HUES48 (cell line): ENCODE measurements at regions not wholly inside any gene's neighbourhood (a gene's known extent, or its start where the extent isn't known, plus 50 kb on each side); places are given as distances from the start of the nearest gene placed in this dataset.

Source experiments
- H3K27ac ChIP-seq: one replicate; pipeline ENCODE4 v1.7.0; 2013; ENCODE audit warnings: low read depth, low read length, inconsistent platforms
- H3K27me3 ChIP-seq: 2 replicates; pipeline ENCODE4 v1.6.1; 2013; ENCODE audit warnings: mild to moderate bottlenecking, low read length; ENCODE audit not compliant: control insufficient read depth, insufficient read depth
- H3K36me3 ChIP-seq: 2 replicates; pipeline ENCODE4 v1.6.1; 2013; ENCODE audit warnings: low read length; ENCODE audit not compliant: control insufficient read depth, insufficient read depth
- H3K4me1 ChIP-seq: 2 replicates; pipeline ENCODE4 v1.6.1; 2013; ENCODE audit warnings: mild to moderate bottlenecking, low read length; ENCODE audit not compliant: control insufficient read depth, insufficient read depth
- H3K4me3 ChIP-seq: 2 replicates; pipeline ENCODE4 v1.5.1; 2013; ENCODE audit warnings: mild to moderate bottlenecking, low read depth, low read length
- H3K9ac ChIP-seq: 2 replicates; pipeline ENCODE4 v1.6.1; 2013; ENCODE audit warnings: mild to moderate bottlenecking, low read depth, low read length, moderate library complexity
- H3K9me3 ChIP-seq: 2 replicates; pipeline ENCODE4 v1.6.1; 2013; ENCODE audit warnings: low read length; ENCODE audit not compliant: control insufficient read depth, insufficient read depth

DNA sequence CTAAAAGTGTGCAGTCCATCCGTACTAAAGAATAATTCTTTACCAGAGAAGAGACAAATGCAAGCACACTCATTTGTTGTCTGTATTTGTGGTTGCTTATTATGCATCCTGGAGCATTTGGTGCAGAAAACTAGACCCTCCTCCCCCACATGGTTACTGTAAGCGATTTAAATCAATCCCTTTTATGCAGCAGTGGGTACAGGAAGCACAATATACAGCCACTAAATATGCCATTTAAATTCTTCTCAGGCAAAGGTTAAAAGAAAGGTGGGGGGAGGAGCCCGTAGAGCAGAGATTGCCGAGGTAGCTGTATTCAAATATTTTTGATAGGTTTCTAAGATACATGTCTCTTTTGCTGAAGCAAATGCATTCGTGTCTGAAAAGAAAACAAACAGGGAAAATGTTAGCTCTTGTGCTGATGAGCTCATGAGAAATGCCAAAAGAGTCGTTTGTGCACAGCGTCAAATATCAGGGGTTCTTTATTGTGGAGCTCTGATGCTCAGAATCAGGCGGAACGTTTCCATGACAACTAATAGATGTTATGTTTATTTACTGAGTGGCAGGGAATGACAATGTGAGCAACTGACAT is 131.3 kb upstream of the NPVF start:
- Histone ChIP-seq H3K9ac (no peak overlapping the region), H3K27me3 (no peaks in the 10 kb centered on the region), H3K9me3 (no peaks in the 10 kb centered on the region), H3K36me3 (no peaks in the 10 kb centered on the region), H3K27ac (no peak overlapping the region), H3K4me3 (no peak overlapping the region), H3K4me1 (no peaks in the 10 kb centered on the region)

DNA sequence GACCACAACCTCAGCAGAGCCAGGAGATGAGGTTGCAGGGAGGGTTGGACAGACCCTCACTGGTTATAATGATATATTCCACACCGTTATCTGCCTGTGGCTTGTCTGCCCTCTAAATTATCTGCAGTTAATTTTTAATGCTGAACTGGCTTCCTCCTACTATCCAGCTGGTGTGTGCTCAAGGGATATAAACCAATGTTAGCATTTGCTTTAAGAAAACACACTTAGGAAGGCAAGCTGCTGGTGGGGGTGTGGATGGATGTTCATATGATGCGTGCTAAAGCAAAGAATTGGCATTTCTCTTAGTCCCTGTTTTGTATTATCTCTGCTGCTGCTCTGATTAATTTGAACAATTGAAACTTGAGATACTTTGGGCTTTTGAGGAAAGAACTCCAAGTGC is 132.2 kb upstream of the NPVF start:
- H3K36me3 ChIP-seq: no peaks in the 10 kb centered on the region
- no peak overlapping the region for H3K4me3 ChIP-seq
- no peaks in the 10 kb centered on the region for H3K9me3 ChIP-seq
- H3K27ac ChIP-seq: no peak overlapping the region
- no peak overlapping the region for H3K9ac ChIP-seq
- H3K4me1 ChIP-seq: no peaks in the 10 kb centered on the region
- H3K27me3 ChIP-seq: no peaks in the 10 kb centered on the region

DNA sequence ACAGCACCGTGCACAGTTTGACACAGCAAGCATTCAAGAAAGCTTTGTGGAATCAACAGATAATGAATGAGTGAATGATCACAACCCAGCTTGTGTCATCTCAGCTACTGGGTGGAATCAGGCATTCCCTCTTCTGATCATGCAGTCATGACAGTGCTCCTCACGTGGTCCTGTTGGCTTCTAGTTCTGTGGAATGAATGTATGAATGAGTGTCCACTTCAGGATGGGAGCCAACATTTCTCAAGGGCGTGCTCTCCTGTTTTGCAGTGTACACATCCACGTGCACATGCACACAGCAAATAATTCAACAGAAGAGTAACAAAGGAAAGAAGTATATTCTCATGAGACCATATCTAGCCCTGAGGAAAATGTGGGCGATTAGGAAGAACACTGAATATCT is 133.1 kb upstream of the NPVF start:
- Histone ChIP-seq H3K27me3 (no peaks in the 10 kb centered on the region), H3K9me3 (no peaks in the 10 kb centered on the region), H3K27ac (no peak overlapping the region), H3K4me3 (no peak overlapping the region), H3K36me3 (no peaks in the 10 kb centered on the region), H3K9ac (no peak overlapping the region), H3K4me1 (no peaks in the 10 kb centered on the region)

DNA sequence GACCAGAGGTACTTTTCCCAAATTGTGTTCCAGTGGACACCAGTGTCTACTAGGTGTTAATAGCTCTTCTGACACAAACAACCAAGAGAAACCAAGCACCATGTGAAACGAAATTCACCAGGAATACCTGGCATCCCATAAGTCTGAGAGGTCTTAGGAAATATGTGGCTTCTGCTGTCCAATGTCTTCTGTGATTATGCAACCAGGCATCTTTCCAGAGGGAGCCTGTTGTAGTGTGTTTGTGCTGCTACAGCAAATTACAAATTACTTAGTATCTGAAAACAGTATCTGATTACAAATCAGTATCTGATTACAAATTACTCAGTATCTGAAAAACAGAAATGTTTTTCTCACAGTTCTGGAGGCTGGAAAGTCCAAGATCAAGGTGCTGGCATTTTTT is 133.6 kb upstream of the NPVF start:
- Histone ChIP-seq H3K27me3 (no peaks in the 10 kb centered on the region), H3K9me3 (no peaks in the 10 kb centered on the region), H3K4me3 (no peak overlapping the region), H3K36me3 (no peaks in the 10 kb centered on the region), H3K4me1 (no peaks in the 10 kb centered on the region), H3K27ac (no peak overlapping the region), H3K9ac (no peak overlapping the region)

DNA sequence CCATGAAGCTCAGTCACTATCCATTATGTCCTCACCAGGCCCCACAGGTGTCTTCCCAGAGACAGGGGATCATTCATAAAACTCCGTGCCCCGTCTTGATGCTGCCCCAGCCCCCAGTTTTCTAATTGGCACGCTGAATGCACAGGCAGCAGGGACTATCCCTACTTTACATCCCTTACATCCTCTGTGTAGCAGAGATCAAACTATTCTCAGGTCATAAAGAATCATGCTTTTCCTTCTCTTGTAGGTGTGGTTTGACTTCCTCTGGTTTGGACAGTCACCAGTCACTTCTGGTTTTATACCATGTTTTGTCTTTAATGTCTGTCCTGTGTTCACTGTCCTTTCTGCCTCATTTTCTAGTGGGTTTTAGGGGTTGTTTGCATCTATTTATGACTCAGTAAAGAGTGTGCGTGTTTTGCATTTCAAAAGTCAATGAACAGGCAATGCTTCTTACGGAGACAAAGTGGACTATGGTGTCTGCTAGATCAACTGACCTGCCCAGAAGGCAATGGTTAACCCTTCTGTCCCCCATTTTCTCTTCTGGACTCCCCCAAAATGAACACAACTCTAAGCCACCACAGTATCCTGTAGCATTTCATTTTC is 140.4 kb upstream of the NPVF start:
- Histone ChIP-seq H3K27ac (no peak overlapping the region), H3K36me3 (no peaks in the 10 kb centered on the region), H3K9me3 (peaks cover 7% of the 10 kb centered on the region; the same call in 1 of the 2 replicates)

DNA sequence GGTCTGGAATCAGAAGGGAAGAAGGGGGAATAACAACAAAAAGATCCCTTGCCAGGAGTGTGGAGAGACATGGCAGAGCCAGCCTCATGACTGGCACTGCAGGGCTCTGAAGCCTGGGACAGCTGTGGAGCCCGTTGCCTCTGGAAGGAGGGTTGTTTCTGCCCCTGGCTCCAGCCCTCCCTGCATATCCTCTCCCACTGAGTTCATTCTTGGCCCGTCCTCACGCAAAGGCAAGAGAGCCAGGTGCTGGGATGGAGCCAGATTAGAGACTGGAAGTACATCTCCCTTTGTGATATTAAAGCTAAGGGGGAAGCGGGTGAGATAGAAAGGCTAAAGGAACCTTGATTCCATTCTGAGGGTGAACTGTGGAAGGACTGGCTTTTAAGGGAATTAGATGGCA is 141.5 kb upstream of the NPVF start:
- H3K9me3 ChIP-seq: peaks cover 7% of the 10 kb centered on the region; the same call in 1 of the 2 replicates
- H3K27ac ChIP-seq: no peak overlapping the region
- H3K4me1 ChIP-seq: 0 out of 2 replicates have a peak, but pooled peaks cover 2% of the 10 kb centered on the region
- no peaks in the 10 kb centered on the region for H3K27me3 ChIP-seq
- no peak overlapping the region for H3K9ac ChIP-seq
- H3K4me3 ChIP-seq: no peak overlapping the region
- H3K36me3 ChIP-seq: no peaks in the 10 kb centered on the region

More for the DNA sequence above, 140.4 kb upstream of the NPVF start:
- H3K27me3 ChIP-seq: no peaks in the 10 kb centered on the region
- no peak overlapping the region for H3K9ac ChIP-seq
- H3K4me3 ChIP-seq: no peak overlapping the region
- 0 out of 2 replicates have a peak, but pooled peaks cover 2% of the 10 kb centered on the region for H3K4me1 ChIP-seq

DNA sequence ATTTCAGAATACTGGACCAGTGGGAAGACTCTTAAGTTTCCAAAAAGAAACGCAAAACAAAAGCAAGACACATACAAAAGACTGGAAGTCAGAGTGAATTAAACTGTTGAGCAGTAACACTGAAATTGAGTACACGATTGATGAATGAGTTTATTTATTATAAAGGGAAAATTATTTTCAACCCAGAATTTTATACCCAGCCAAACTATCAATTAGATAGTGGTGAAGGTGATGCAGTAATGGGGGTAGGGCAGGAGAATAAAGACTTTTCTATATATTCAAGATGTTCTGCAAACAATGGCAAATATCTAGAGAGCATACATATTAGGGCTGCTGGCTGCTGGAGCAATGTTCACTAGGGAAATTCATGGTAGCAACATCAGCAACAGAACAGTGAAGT is 143.7 kb upstream of the NPVF start:
- Histone ChIP-seq H3K9ac (no peak overlapping the region), H3K27me3 (no peaks in the 10 kb centered on the region), H3K36me3 (no peaks in the 10 kb centered on the region), H3K27ac (no peak overlapping the region), H3K4me1 (0 out of 2 replicates have a peak, but pooled peaks cover 2% of the 10 kb centered on the region), H3K9me3 (peaks cover 7% of the 10 kb centered on the region; the same call in 1 of the 2 replicates), H3K4me3 (no peak overlapping the region)

DNA sequence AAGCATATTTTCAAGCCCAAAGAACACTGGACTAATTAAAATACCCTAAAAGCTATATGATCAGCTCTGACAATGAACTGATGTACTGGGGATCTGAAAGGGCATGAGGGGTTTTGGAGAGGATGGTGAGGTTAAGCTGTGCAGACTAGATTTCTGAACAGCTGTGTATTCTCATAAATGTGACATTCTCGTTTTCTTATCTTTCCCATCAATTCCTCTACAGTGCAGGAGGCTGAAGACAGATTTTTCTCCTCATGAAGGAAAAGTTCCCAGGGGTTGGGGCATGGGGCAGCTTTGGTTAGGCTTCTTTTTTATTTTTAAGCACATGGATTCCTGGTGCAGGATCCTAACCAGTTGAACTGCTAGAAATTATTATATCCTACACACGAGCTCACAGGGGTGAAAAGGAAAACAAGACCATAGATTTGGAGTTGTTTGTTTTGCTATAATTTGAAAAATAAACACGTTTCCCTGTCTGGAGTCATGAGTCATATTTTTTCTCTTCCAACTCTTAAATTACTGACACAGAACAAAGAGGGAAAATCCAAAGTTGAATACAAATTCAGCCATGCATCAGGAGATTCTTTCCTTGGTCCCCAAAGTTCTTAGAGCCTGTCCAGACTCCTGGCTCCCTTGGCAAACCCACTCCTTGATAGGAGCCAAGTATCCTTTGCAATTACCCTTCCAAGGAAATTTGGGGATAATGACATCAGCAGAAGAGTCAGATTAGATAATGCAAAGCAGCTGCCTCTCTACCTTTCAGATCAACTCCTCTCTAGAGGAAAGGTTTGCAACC is 147.7 kb upstream of the NPVF start:
- Histone ChIP-seq H3K9me3 (peaks cover 7% of the 10 kb centered on the region; the same call in 1 of the 2 replicates), H3K4me3 (no peak overlapping the region), H3K4me1 (no peaks in the 10 kb centered on the region), H3K9ac (no peak overlapping the region), H3K27me3 (no peaks in the 10 kb centered on the region), H3K27ac (no peak overlapping the region), H3K36me3 (no peaks in the 10 kb centered on the region)

DNA sequence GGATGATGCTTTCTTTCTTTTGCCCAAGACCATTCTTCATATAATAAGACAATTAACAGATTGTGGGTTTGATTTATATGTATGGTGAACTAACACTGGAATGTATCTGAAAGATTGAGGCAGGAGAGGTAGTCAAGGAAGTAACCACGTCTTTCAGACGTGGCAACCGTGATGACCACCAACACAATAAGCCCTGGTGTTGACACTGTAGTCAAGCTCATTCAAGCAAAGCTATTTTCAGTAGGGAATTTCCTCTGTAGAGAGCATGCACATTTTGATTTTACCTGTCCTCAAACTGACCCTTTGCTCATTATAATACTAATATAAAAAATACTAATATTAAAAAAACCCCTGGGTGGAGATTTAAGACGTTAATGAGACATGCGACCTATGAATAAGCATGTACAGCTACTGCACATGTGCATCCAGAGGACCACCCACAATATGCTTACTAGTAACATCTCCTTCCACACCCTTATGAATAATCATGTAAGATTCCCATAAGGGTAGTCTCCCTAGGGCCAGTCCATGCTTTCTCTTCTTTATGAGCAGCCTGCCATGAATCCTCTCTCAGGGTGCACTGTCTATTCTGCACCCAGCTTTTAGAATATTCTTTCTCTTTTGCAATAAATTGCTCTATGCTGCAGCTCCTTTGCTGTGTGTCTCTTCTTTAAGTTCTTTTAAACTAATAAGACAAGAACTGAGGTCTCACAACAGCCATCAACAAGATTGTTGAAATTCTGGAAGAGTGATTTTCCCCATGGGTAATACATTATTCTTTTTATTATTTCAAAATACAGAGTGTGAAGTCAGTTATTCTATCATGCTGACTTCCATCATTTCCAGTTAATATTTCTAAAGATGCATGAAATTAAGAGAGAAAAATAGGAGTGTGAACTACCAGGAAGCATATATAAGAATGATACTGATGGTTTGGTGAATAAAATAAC is 151.3 kb upstream of the NPVF start:
- Histone ChIP-seq H3K27me3 (no peaks in the 10 kb centered on the region), H3K27ac (no peak overlapping the region), H3K36me3 (no peaks in the 10 kb centered on the region), H3K9ac (no peak overlapping the region), H3K9me3 (no peaks in the 10 kb centered on the region), H3K4me1 (no peaks in the 10 kb centered on the region), H3K4me3 (no peak overlapping the region)

DNA sequence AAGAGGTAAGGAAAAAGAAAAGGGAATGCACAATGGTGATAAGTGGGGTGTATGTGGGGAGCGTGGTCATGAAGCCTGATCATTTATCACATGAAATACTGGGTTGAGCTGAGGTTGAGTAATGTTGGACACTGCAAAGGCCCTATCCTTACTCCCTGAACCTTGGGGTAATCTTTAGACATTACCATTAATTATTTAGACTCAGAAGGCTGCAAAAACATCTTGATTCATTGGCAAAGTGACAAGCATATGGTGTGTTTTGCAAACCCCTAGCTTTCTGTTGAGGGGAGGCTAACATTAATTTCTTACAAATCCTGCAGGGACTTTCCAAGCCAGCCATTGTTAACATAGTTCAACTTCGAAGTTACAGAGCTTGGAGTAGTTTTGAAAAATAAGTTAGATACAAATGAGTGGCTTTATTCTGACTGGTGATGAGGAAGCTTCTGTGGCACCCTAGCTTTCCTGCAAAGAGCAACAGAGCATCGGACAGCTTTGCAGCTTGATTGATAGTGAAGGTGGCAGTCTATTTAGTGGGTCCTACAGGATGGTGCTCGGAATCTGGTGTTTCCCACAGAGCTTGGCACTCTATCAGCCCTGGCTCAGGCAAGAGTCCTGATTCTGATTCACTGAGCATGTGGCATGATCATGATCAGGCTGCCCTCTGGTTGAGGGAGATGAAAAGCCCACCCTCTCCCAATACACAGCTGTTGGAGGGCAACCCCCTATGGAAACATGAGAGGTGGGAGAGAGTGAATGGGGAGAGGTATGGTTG is 153.7 kb upstream of the NPVF start:
- no peaks in the 10 kb centered on the region for H3K4me1 ChIP-seq
- H3K4me3 ChIP-seq: no peak overlapping the region
- H3K27ac ChIP-seq: no peak overlapping the region
- no peaks in the 10 kb centered on the region for H3K9me3 ChIP-seq
- no peaks in the 10 kb centered on the region for H3K36me3 ChIP-seq
- H3K27me3 ChIP-seq: no peaks in the 10 kb centered on the region
- no peak overlapping the region for H3K9ac ChIP-seq
